ENCODE measurements at regions not wholly inside any gene's neighbourhood (a gene's known extent, or its start where the extent isn't known, plus 50 kb on each side); places are given as distances from the start of the nearest gene placed in this dataset.
"Not testable (repeated sequence)": the region's sequence is repeated elsewhere in the genome, so short reads cannot be mapped to it uniquely, and the experiment has no call there.

DNA sequence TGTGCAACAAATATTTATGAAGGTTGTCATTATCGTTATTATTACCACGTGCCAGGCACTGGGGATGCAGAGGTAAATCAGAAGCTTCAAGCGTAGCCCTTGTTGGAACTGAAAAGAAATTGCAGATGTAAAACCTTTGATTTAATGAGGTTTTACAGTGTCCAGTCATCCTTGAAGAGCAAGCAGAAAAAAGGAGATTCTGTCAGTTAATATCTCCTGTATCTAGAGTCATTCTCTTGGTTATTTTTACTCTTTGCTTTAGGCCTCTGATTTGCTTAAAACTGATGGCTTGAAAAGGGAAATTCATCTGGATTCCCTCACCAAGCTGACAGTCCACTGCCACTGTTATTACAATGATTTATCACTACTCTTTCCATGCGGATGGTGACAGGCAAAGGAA, 179.3 kb downstream of the GALC start:
- no peak for DNase-seq

DNA sequence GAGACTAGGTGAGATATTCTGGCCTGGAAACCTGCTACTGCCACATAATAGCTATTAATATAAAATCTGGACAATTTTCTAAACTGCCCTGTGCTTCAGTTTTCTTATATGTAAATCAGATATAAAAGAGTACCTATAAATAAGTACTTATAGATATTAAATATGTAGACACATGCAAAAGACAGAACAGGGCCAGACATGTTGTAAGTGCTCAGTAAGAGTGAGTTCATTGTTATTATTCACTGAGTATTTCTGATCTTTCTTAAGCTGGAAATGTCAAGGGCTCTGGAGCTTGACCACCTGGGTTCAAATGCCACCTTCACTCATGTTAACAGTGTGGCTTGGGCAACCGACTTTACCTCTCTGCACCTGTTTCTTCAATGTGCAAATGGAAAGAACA, 179.8 kb downstream of the GALC start:
- no peak for DNase-seq

DNA sequence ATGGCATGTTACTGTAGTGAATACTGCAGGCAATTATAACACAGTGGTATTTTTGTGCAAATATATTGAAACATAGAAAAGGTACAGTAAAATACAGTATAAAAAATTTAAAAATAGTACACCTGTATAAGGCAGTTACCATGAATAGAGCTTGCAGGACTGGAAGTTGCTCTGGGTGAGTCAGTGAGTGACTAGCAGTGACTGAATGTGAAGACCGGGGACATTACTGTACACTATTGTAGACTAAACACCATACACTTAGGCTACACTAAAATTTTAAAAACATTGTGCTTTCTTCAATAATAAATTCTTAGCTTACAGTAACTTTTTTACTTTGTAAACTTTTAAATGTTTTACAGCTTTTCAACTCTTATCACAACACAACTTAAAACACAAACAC, 181.7 kb downstream of the GALC start:
- no peak for DNase-seq

DNA sequence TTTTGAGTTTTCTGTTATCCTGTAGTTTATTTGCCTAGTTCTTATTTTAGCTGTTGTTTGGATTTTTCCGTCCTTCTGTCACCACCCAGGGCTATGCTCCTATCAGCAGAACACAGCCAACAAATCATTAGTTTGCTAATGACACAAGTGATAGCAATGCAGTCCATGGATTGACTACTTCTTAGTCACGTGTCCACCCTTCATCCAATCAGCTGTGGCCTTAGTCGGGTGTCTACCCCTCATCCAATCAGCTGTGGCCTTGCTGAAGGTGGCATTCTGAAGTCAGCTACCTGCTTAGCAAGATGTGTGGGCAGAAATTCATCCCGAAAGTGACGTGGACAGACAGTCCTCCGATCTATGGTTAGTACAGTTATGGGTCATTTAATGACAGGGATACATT, 182.3 kb downstream of the GALC start:
- no peak for DNase-seq

DNA sequence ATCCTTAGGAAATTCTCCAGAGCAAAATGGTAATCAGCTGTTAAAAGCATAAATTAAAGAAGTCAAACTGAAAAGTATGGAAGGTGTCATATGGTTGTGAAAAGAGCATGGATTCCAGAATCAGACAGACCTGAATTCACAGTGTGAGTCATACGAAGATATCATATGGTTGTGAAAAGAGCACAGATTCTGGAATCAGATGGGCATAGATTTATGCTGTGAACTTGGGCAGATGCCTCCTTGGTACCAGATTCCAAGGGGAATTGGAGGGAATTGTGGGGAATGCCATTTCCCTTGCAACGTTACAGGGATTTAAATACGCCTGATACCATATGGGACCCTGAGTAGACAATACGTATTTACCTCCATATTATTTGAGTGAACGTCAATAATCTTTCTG, 183.7 kb downstream of the GALC start:
- no peak for DNase-seq

DNA sequence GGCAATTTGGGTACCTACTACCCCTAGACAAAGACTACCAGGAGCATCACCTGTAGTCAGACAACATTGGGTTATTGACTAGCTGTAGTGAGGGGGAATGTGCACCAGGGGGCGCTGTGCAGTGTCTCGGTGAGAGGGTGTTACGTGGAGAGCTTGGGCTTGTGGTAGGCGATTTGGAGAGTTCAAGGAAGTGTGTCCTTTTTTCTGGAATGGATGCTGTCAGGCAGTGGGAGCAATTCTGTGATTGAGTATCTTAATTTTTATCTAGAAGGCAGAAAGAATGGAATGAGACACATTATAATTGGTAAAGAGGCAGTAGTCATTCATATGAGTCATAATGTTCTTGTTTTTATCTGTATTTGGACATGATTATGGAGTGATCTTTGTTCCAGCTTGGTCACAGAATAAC, 187.7 kb downstream of the GALC start:
- DNase-seq: peak in 1 of 2 experiments; percentile 39

DNA sequence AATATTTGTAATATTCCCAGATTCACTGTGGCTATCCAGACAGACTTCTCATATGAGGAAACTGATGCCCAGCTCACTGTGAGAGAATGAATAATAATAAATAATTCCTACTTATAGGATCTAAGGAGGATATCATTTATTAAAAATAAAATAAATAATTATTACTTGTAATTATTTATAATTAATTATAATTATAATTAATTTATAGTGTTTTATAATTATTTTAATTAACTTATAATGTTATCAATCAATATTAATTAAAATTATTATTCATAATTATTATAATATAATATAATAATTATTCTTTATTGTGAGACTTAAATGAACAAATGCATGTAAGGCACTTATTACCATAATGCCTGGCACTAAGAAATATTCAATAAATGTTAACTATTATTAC, 192.8 kb downstream of the GALC start:
- DNase-seq: no peak

DNA sequence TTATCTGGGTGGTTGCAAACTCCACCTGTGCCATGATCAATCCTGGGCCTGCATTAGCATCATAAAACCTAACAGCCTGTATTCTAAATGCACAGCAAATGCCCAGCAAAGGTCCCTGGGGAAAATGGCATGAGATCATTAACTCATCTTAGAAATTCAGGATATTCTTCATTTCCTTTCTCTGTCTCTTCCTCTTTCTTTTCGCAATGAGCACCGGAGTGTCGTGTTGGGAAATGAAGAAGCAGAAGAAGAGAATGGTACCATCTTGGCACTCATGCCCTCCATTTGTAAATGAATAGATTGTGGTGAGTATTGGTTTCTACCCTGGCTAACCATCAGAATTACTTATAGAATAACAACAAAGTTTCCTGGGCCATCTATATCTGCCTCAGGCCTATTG, 193.6 kb downstream of the GALC start:
- no peak for DNase-seq

DNA sequence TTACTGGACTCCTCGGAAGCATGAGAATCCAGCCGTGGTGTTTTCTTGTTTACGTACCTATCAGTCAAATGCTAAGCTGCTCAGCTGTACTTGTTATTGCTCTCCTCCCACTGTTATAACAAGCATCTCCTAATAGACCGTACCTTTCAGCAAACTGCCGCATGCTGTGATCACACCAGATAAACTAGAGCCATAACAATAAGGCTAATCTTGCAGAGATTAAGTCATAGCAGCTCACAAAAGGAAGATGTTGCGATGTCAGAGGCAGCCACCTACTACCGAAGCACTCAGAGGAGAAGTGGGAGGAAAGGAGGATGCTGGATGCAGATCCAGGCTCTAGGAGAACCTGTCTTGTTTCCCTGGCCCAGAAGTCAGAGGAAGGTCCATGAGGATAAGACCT, 196.0 kb downstream of the GALC start:
- DNase-seq: no peak

DNA sequence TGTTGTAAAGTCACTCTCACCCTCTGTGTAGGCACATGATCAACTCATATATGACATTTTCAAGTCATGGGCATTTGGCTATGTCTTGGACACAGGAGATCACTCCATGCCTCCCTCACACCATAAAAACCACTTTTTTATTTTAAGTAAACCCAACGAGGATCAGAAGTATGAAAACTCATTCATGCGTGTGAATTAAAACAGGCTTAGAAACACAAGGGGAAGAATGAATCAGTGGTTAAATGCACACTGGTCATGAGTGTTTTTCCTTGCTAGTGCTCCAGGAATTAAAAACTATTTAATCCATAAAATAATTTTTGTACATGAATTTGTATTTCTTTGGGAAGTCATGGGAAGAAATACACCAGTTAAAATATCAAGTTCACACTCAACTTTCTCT, 198.4 kb downstream of the GALC start:
- no peak for DNase-seq

DNA sequence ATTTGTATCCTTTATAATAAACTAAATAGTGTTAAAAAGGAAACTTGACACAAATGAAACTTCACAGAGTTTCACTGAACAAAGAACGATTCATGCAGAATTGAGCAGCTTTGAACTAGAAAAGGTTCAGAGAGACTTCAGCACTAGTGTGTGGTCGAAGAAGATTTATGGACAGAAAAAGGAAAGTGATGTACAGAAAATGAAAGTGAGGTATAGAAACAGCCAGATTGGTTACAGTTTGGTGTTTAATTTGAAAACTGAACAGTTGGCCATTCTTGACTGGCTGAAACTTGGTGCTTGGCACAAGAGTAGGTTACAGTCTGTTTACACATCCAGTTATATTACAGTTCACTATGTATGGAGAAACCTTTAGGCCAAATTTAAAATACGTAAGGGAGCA, 207.1 kb downstream of the GALC start:
- DNase-seq: no peak

DNA sequence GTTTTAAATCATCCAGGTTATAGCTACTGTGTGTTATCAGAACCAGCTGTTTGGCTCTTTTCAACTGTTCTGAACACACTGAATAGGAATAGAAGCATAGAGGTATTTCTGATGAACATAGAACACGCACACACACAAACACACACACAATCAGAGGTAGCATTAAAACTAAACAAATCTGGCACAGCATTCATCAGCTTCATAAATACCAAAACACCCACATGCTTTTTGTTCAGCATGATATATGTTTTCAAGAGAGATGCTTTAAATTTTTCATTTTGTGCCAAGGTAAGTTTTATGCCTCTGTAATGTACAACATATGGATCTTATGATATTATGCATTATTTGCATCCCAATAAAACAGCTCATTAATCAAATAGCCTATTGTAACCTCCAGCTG, 208.6 kb downstream of the GALC start:
- no peak for DNase-seq

DNA sequence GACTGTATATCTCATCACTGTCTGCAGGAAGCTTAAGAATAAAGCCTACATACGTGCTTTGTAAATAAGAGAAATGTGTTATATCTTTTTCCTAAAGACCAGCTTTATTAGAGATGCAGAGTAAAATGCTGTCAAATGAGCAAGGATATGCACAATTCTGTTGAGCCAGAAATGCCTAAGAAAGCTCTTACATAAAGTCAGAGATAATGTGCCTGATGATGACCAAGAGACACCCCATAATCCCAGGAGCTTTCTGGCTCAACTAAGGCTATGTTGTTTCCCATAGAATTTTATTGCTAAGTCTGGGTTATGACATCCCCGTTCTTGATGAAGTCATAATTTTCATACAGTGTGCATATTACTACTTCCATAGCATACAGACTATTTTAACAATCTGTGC, 209.9 kb downstream of the GALC start:
- no peak for DNase-seq

DNA sequence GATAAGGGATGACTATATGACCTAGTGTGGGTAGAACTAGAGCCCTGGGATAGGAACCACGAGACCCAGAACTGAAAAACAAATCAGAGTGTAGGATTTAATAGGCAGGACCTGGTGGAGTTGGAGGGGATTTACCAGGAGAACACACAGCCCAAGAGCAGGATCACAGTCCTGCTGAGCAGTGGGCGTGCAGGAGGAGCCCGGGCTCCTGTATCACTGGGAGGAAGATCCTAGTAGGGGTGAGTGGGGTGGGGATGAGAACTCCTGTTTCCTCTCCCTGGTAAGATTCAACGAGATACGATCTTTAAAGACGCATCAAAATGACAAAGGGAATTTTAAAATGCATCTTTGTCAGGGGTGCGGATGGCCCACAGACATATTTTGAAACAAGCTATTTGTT, 220.1 kb downstream of the GALC start:
- DNase-seq: no peak

DNA sequence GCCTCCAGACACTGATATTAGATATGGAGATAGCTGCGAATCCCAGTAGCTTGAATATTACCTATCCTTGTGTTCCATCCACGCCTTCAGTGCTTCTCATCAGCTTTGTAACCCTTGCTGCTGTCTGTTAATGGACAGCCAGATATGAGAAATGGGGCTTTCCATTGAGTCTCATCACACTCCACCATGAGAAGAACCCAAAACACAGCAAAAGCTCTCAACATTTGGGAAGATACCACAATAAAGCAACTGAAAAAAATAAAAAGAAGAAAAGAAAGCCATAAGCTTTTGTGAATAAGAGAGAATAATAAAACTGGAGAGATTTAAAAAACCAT, 225.4 kb downstream of the GALC start:
- no peak for DNase-seq

DNA sequence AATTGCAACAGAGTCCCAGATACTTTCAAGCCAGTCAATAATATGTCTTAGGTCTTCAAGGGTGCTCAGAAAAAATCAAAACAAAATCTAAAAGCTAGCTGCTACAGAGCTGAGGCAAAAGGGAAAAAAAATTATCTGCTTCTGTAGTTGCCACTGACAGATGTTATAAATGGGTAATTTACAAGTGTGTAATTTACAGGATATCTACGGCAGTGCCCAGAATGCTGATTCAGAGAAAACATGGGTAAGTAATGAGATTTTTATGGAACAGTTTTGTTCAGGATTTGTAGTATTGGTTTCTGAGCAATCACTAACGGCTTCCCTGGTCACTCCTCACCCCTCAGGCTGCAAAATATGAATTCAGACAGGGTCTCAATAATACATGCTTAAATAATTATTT, 234.1 kb downstream of the GALC start:
- DNase-seq: no peak

DNA sequence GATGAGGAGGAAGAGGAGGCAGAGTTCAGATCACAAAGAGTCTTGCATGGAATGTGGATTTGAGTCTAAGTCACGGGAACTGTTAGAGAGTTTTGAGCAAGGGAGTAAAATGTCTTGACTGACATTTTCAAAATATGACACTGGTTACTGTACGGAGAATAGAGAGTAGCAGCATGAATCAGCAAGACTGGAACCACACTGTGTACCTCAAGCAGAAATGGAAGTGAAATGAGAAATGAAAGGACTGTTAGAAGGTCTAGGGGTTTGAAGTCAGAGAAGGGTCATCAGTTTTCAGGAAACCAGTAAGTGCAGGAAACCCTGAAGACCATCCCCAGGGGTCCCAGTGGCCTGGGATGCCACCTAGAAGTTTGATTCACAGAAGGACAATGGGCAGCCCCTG, 236.3 kb downstream of the GALC start:
- DNase-seq: no peak

DNA sequence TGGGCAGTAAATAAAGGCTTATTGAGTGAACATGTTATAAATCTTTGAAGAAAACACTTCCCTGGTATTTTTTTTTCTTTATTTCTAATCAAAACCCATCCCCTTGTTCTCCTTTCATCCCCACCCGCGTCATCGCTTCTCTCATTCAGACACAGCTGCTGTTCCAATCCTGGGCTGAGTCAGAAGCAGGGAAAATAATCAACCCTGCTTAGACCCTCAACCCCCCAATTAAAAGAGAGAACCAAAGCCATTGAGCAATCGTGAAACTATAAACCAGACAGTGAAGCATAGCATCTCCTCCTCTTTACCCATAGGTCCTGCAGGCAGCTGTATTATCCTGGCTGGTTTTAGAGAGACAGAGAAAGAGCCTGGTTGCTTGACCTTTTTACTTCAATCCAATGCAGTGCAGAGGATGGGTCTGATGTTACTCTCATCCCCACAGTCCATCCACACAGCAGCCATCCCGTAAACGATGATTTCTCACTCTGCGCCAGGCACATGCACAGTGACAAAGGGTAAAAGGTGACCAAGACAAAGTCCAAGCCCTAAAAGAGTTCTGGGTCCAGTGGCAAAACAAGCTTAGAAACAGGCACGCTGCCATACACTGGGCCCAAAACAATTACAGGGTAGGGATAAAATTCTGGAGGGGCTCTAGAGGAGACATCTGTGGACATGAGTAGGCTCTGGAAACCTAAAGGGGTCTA, 238.3 kb downstream of the GALC start:
- DNase-seq: no peak

DNA sequence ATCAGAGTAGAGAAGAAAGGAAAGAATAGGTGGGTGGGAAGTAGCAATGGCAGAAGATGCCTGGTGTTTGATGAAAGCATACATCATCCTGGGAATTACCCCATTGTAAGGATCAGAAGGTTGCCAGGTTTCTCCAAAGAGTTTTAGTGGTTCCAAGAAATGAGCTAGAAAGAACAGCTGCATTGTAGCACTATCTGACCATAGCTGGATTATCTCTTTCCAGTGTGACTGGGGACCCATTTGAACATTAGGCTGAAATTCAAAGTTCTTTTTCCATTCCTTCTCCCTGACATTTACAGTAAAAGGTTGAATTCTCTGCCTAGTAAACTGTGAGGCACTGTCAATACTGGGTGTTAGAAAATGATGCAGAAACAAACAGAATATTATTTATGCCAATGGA, 244.4 kb downstream of the GALC start:
- DNase-seq: no peak

DNA sequence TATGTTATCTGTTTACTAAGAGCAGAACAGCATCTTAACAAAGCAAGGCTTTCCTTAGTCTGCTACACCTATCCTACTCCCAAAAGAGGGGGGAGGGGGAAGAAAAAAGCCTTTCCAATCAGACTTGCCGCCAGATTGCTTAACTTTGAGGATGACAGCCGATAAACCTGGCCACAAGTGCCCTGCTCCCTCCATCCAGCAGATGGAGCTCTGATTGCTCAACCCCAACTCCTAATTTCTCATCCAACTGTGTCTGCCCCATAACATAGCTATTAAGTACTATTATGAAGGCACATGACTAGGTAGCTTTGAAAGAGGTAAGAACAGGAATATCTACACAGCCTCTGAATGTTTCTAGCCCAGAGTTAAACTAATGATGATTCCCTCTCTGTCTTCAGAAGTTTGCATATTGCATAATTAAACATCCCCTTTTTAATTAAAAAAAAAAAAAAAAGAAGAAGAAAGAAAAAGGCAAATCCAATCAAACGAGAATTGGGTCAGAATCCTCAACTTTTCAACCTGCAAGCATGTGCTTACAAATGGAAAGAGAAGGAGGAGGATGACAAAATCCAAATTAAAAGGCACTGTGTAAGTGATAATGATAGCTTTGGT, 247.4 kb downstream of the GALC start:
- DNase-seq: no peak

DNA sequence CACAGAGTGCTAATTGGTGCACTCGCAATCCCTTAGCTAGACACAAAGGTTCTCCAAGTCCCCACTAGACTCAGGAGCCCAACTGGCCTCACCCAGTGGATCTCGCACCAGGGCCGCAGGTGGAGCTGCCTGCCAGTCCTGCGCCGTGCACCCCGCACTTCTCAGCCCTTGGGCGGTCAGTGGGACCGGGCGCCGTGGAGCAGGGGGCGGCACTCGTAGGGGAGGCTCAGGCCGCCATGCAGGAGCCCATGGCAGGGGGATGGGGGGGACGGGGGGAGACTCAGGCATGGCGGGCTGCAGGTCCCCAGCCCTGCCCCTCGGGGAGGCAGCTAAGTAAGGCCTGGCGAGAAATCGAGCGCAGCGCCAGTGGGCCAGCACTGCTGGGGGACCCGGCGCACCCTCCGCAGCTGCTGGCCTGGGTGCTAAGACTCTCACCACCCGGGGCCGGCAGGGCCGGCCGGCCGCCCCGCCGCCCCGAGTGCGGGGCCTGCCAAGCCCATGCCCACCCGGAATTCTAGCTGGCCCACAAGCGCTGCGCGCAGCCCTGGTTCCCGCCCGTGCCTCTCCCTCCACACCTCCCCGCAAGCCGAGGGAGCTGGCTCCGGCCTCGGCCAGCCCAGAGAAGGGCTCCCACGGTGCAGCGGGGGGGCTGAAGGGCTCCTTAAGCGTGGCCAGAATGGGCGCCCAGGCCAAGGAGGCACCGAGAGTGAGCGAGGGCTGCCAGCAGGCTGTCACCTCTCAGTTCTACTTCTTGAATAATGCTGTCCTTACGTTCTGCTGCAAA, 258.2 kb downstream of the GALC start:
- not testable (repeated sequence) for DNase-seq

DNA sequence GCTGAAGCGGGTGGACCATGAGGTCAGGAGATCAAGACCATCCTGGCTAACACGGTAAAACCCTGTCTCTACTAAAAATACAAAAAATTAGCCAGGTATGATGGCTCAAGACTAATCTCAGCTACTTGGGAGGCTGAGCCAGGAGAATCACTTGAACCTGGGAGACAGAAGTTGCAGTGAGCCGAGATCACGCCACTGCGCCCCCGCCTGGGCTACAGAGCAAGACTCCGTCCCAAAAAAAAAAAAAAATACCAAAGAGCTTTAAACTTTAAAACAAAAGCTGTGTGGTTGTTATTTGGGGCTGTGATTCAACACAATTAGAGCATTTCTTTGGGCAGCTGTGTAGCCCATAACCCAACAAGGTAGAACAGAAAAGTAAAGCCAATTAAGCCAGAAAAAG, 259.9 kb downstream of the GALC start:
- not testable (repeated sequence) for DNase-seq

DNA sequence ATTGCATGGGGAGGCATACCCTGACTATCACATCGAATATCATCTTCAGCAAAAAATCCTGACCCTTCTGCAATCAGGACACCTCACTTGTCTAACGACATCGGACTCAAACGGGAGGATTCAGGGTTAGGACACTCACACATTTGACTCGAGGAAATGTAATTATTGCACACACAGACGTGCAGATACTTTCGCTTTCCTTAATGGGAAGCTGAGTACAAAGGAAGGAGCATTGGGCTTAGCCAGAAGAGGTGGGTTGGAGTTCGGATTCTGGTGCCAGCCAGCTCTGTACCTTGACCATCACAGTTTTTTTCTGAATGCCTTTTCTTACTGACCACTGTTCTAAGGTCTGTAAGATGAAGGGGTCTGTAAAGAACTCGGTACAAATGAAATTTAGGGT, 260.4 kb downstream of the GALC start:
- DNase-seq: no peak

DNA sequence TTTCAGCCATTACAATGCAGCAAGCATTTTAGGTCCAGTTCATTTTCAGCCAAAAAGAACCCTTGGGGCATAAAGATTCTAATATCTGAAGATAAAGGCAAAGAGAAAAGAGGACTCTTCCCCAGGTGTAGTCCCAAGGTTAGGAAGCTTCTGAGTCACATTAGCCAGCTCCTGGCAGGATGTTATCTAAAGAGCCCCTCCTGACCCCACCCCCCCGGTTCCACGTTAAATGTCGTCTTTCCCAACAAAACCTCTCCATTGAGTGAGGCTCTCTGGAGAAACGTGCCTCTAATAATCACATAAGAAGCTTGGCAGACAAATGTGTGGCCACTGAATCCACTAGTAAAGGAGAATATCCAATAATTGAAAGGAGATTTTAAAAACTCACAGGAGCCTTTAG, 267.7 kb downstream of the GALC start:
- DNase-seq: no peak
